Activated CD8-positive, alpha-beta memory T cell treated with anti-CD3 and anti-CD28 coated beads for 24 hours (primary cell): ENCODE measurements at regions not wholly inside any gene's neighbourhood (a gene's known extent, or its start where the extent isn't known, plus 50 kb on each side); places are given as distances from the start of the nearest gene placed in this dataset.

Experiments used
- DNase-seq: peaks from one replicate; pipeline ENCODE4 v3.0.0-alpha.2; 2020

DNA sequence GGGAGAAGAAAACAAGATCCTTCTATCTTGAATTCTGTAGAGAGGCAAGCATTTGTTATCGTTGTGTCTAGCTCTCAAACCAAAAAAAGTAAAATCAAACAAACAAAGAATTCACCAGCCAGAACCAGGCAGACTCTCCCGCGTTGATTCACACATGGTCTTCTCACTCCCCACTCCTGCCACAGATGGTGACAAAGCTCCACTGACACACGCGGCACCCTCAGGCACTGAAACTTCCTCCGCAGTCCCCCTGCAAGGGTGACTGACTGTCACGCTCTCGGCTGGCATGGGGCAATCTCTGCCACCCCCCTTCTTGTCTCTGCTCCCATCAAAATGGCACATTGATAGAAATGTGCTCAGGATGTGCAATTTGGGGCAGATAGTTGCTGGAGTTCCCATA, 304.9 kb downstream of the DHX15 start:
- DNase-seq: no peak

DNA sequence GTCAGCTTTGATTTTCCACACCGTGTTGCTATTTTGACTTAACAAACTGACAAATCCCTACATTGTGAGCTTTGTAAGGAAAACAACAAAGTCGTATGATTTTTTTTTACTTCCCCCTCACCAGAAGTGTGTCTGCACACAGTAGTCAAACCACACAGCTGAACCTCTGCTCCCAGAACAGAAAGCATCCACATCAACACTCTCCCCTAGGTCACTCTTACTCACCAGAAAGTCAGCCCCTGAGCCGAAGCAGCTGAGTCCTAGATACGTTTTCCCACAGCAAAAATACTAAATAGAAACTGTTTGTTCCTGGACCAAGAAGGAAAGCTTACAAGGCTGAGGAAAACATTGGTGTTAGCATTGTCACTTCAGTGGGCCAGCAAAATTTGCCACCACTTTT, 305.7 kb downstream of the DHX15 start:
- no peak for DNase-seq

DNA sequence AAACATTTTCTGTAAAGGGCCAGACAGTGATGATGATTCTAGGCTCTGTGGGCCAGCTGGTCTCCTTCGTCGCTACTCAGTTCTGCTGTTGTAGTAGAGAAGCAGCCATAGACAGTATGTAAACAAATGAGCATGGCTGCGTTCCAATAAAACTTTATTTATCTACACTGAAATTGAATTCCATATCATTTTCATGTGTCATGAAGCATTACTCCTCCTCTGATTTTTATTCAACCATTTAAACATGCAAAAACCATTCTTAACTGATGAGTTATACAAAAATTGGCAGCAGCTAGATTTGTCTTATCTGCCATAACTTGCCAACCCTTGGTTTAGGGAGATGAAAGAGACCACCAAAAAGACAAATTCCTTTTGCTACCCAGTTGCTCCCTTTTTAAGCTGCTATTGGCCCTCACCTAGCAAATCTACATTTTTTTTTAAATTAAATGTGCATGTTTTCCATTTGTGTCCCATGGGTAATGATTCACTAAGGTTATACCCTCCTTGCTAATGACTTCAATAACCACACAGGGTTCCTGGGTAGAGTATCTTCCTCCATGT, 309.9 kb downstream of the DHX15 start:
- no peak for DNase-seq

DNA sequence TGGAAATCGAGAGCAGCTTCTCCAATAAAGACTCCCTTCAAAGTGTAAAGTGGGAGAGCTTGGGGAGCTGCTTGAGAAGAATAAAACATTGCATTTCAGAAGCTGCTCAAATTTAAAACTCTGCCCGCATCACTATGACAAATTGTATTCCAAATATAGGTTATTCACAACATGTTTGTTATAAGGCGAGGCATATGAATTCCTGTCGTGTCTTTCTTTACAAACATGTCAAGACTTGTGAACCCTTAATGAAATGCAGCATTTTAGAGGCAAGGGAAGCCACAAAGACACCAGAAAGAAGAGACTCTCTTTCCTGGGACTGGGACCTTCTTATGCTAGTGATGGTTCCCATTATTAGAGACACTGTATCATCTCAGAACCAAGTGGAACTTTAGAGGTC, 311.2 kb downstream of the DHX15 start:
- no peak for DNase-seq

DNA sequence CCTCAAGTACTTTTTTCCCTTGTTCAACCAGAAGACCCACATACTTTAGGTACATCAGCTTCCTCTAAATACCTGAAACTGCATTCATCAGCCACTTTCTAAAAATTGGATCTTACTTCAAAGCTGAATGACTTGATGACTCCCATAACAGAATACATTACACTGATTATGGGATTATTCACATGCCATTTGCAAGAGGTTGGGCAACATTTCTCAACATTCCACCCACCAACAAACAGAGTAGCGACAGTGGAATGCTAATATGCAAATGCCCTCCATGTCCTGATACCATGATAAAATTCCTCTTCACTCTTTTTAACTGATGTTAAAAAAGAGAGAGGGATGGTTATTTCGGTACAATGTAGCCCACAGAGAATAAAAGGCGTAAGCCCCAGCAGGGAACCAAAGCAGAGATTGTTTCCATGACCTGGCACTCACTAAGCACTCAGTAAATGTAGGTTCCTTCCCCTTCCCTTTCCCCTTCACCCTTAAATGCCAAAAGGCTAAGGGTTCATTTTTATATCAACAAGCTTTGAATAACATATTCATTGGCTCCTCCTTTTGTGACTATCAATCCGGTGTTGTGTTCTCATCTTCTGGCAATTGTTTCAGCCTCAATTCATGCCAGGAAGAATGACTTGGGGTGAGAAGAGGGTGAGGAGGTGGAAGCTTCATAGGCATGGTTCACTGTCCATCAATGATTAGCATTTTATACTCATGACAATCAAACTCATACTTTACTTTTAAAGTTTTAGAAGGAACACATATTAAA, 317.2 kb downstream of the DHX15 start:
- no peak for DNase-seq

DNA sequence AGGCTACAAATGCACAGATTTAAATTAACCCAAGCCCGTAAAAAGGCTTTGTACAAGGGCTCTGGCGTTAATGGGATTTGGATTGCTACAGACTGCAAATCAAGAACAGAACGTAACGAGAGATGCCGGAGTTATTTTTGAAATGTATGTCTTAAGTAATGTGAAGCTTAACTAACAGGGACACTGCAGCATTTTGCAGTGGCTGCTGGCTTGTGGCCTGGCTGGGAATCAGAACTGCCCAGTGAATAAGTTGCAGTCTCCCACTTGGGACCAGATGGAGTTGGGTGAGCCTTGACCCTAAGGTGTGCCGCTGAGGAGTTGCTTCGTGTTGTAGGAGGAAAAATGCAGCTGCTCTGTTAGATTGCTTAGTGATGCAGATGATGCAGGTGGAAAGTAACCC, 318.4 kb downstream of the DHX15 start:
- no peak for DNase-seq

DNA sequence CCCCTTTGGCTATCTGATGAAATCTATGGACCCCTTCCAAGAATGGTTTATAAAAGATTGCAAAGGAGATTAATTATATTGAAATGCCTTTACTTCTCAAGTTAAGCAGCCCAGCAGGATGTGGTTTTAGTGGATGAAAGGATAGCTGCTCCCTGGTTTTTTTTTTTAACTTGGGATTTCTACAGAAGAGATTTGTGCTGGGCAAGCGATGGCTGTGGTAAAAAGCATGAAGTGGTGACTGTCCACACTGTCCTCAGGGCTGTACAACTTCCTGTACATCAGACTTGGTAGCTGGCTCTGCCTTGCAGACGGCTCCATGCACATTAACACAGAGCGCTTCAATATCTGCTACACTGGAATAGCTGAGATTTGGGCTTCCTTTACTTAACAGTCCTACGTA, 321.7 kb downstream of the DHX15 start:
- no peak for DNase-seq

DNA sequence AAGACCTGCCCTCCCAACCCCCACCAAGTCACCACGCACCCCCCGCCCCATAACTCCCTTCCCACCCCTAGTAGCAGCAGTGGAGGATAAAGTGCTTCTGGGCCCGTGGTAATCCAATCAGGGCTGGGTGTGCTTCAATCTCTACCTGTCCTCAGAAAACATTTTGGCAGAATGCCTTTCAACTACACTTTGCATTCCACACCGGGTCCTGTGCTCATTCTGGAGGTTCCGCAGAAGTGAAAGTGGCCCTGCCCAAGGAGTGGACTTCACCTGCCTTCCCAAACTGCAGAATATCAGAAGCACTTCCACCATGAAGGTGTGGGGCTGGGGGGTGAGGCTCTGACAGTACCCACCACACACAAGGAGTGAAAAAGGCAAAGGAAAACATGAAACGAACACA, 322.3 kb downstream of the DHX15 start:
- DNase-seq: no peak

DNA sequence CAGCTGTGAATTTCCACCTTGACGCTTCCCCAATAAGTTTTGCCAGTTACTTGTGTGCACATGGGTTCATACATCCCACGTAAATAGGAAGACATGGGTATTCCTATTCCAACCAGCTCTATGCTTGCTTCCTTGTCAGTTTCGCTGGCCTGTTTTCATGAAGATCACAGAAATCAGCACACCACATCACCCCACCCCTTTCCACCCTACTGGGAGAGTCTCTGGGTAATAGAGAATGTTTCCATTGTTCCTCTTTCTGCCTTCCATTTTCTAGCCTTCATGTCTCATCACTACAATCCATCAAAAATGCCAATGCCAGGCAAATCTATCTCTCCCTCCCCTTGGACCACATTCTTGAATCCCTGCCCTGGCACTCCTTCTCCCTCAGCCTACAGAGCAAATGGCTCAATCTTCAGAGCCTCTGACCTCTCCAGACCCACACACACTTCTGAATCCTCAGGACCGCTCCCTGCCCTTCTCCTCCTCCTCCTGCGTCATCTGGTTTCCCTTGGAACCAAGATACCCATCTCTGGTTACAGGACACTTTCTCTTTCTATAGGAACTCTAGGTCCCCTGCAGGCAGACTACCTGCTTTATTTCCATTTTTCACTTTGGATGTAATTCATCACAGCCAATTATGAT, 323.3 kb downstream of the DHX15 start:
- no peak for DNase-seq

DNA sequence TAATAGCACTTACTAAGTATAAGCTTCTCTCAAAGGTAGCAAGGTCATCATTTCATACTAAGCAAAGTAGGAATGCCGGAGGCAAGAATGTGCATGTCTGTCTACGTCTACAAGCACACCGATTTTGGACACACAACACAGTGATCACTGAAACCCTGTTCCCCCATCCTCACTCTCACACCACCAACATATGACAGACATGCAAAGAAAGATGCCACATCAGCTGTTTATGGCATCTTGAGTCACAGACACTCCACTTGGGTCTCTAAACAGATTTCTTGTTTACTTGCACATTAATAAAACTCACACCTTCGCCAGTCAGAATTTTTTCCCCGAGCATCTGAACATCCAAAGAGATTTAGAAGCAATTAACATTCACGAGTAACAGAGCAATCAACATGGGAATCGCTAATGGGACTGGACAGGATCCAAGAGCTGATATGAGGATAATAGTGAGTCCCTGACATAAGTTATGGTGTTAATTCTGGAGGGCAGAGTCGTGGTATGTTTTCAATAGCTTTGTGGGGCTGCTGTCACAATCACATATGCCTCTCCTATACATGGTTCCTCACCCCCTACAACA, 324.1 kb downstream of the DHX15 start:
- no peak for DNase-seq

DNA sequence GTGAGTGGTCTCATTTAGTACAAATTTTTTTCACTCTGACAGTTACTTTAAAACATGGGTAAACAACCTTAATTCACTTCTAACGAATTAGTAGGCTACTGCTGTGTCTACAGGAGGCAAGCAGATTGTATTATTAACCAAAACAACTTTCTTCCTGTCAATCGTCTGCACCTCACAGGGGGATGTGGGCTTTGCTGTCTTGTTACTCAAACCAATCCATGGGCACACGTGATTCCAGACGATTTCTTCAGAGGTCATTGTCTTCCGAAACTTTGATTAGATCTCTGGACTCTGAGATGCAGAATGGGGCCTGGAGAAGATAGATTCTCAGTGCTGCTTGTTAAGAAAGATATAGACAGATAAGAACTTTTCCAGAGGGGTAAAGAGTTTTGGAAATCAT, 327.8 kb downstream of the DHX15 start:
- no peak for DNase-seq

DNA sequence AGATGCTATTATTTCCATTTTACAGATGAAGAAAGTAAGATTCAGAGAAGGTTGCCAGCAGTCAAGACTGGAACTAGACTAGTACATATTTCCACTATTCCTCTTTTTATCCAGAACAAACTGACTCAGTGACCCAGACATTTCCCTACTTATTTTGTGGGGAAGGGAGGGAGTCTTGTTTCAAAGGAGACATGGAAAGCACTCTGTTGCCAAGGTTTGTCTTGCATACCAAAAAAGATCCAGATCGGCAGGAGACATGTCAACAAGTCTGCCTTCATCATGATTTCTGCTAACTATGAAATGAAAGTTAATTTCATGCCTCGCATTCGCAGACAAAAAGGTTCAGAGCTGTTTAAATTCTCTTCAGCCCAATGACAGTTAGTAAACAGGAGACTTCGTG, 328.3 kb downstream of the DHX15 start:
- no peak for DNase-seq

DNA sequence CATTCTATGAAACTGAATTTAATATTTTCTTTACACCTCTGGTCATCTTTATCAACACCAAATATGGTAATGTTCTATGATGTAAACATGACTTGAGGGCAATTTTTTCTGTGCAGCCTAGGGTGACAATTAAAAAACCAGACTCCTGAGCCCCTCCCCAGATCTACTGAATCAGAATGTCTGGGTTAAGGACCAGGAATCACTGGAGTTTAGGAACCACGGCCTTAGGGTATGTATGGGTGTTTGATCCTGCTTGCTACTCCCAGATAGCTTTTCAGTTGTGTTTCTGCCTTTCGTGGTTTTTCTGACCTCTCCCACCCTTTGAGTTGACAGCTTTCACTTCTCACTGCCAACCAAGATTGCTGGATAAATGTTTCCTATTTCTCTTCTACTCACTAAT, 332.2 kb downstream of the DHX15 start:
- no peak for DNase-seq

DNA sequence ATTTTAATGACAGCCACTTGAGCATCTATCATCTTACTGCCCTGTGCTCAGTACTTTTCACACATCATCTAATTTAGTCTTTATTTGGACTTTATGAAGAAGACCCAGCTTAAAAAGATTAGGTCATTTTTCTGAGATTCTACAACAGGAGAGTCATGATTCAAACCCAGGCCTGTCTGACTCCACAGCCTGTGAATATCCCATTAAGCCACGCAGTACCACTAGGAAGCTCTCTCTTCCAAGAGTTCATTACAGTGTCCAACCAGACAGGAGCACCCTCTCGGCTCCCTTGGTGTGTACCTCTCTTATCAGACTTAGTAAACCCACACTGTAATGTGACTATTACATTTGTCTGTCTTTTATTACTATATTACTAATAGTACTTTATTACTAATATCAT, 332.8 kb downstream of the DHX15 start:
- no peak for DNase-seq

DNA sequence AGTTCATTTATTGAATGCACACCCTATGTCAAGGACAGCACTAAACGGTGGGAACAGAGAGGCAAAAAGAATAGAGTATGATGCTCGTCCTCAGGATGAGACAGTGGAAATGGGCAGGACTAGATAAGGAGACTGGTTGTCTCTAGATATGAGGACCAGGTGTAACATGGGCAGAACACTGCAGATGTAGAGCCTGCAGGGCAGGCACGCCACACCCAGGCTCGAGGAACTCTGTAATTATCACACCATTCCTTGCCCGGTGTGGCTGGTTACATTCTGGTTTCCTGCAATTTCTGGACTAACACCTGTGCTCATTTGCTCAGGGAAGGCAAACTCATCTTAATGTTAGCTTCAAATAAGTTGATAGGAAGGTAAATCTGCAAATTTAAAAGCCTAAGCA, 334.4 kb downstream of the DHX15 start:
- DNase-seq: no peak

DNA sequence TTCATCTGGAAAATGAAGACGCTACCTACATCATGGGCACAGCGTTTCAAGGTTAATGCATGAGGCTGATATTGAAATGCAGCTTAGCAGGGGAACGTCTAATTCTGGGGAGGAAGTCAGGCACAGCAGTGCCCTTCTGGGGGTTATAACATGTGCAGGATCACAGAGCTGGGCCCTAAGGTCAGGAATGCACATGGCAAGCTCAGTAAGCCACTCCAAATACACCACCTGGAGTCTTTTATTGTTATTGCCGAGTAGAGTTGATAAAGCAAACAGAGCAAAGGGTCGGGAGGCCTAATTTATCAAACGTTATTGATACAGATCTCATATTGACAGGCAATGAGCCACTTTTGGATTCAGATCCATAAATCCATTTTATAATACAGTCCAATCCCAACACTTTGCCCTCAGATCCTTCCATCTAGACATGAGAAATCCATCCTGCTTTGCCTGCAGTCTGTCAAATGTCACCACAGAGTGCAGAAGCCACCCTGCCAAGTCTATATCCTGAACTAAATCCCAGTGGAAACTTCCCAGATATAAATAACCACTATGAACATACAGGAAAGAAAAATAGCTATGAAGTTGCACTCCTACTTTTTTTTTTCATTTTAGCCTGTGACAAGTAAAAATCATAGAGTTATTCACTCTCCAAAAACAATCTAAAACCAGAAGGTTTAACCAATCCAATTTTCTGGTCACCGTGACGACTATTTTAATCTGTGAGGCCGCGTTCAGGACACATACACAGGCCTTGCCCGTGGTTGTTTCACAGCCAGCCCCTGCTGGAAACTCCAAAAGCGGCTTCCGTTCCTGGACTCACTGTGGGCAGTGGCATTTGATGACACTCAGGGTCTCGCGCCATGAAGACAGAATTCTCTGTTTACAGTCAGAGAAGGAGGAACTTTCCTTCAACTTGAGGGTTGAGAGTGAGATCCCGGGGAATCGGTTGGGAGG, 335.4 kb downstream of the DHX15 start:
- DNase-seq: no peak

DNA sequence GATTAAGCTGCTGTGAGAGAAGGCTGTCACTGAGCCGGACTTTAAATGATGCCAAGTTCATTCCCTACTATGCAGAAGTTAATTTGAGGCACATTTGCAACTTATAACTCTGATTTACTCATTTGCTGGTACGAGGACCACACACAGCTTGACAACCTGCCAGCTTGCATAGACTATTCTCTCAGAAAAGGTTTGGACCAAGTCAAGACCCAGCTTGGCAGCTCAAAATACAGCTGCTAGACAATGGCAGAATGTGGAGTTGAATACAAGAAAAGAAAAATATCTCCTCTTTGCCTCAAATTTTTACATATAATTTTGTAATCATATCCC, 338.9 kb downstream of the DHX15 start:
- no peak for DNase-seq

DNA sequence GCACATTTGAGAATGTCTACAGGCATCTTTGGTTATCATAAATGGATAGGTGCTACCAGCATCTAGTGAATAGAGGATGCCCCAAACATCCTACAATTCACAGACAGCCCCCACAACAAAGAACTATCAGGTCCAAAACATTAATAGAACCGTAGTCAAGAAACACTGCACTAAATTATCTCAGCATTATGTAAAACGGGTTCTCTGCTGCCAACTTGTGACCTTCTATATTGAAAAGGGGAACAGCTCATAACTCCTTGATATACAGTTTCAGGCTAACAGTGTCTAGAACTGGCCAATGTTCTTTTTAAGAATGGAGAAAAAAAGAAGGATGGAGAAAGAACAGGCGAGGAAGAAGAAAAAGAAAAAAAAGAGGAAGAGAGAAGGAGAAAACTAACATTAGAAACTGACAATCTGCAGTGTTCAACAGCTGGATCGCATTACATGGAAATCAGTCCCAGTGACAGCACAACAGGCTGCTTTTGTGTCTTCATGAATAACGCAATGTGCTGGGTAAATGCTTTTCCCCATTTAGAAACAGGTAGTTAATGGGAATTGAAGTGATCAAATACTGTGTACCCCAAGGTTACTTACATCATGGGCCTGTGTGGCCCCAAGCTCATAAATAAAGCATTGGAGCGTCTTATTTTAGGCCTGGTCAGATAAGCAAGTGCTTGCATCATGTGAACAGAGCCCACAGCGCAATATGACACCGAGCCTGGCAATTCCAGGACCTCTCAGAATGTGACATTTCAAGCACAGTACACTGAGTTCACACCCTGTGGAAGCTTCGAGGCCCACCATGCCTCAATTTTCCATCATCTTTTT, 339.5 kb downstream of the DHX15 start:
- no peak for DNase-seq

DNA sequence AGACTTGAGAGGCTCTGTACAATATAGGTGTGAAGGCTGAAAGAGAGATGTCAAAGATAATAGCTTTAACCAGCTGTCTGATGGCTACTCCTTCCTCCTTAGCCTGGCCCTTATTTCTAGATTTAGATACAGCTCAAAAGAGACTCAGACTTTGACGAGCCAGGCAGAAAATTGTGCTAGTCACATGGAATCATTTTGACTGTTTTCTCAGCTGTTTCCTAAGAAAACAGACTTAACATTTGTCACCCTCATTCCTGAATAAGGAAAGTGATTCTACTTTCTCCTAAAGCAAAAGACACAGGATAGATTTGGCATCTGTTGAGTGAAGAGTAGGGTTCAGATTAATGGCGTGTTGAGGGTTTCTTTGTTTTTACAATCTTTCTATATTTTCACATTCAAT, 340.7 kb downstream of the DHX15 start:
- DNase-seq: no peak

DNA sequence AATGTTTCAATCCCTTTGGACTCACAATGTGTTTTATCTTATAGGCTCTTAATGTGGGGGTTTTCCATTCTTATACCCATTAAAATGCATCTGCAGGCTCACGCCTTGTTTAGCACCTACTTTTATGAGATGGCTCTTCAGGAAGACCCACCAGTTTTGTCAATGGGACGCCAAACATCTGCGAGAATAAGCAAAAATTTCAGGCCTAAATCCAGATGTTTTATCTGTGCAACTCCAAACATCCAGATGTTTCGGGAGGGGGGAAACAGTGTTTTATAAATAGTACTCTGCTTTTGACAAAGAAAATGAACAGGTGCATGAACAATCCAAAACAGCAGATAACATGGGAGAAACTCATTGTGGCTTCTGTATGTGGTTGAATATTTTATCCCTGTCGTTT, 342.8 kb downstream of the DHX15 start:
- DNase-seq: no peak

DNA sequence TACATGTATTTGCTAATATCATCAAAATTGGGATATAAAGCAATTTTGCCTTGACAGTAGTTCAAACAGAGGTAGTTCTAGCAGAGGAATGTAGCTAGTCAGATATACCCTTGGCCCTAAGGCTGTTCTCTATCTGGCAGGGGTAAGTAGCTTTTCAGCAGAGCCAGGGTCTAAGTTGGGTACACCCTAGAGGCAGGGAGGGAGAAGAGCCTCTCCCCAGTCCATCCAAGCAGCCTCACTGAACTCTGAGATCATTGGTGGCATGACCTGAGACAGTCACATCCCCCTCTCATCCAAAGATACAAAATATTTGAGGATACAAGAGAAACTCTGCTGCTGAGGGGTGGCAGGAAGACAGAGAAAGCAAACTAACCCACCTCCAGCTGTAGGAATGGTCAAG, 343.7 kb downstream of the DHX15 start:
- no peak for DNase-seq

DNA sequence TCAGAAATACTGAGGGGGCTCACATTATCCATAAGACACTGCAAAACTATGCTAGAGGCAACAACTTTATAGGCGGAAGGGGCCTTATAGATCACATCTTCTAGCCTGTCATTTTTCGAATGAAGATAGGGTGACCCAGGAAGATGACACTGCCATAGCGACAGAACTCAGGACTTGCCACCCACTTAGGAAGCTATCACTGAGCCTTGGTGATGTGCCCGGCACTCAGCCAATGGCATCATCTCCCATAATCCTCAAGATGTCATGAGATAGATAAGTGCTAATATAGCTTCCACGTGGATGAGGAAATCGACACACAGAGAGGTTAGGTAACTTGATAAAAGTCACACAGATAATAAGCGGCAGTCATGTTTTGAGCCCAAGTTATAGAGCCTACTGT, 346.6 kb downstream of the DHX15 start:
- no peak for DNase-seq
